CD4-positive, alpha-beta T cell (primary cell): ENCODE measurements at regions not wholly inside any gene's neighbourhood (a gene's known extent, or its start where the extent isn't known, plus 50 kb on each side); places are given as distances from the start of the nearest gene placed in this dataset.
"Not testable (repeated sequence)": the region's sequence is repeated elsewhere in the genome, so short reads cannot be mapped to it uniquely, and the experiment has no call there.

ENCODE experiments used
- ATAC-seq: fragments of 200-7000 bp; cut with Tn5 transposase; one replicate; pipeline ENCODE4 v1.10.0; 2022; ENCODE audit warnings: mild to moderate bottlenecking; ENCODE audit not compliant: poor library complexity
- CTCF ChIA-PET: fragments of 350-600 bp; sonication (Branson Sonifier 250); formaldehyde crosslinking; loops from one replicate; lab custom pipeline; 2021; ENCODE audit warnings: antibody characterized with exemption, inconsistent platforms; lab: Charles Lee
- POLR2A ChIA-PET: fragments of 350-600 bp; sonication (Branson Sonifier 250); formaldehyde crosslinking; loops from one replicate; lab custom pipeline; 2021; ENCODE audit warnings: antibody characterized with exemption, inconsistent platforms; lab: Charles Lee
- DNase-seq, 14 experiments: peaks; one replicate each; pipeline ENCODE4 v3.0.0-alpha.2; 2013 to 2020; ENCODE audit warnings: mixed read lengths in 2 of 14
- H3K27ac ChIP-seq, 2 donors: one replicate each; pipeline versions ENCODE4 v1.5.1 to v1.7.0; 2013; ENCODE audit warnings: low read length in 2 of 2, low read depth in 1 of 2, mild to moderate bottlenecking in 1 of 2
- H3K27me3 ChIP-seq, 2 experiments: 1 replicate in 1 of 2; 2 replicates in 1 of 2; pipeline versions ENCODE4 v1.6.1 to v1.7.0; 2013; ENCODE audit warnings: low read length in 2 of 2, control low read depth in 1 of 2, mild to moderate bottlenecking in 1 of 2, moderate library complexity in 1 of 2; ENCODE audit not compliant: insufficient read depth in 2 of 2, control insufficient read depth in 1 of 2
- H3K36me3 ChIP-seq: one replicate; pipeline ENCODE4 v1.6.1; 2013; ENCODE audit warnings: low read length, control low read depth; ENCODE audit not compliant: insufficient read depth
- H3K4me1 ChIP-seq: one replicate; pipeline ENCODE4 v1.6.1; 2013; ENCODE audit warnings: low read length, control low read depth; ENCODE audit not compliant: insufficient read depth
- H3K4me3 ChIP-seq: one replicate; pipeline ENCODE4 v1.5.1; 2013; ENCODE audit warnings: mild to moderate bottlenecking, low read length, moderate library complexity
- H3K9me3 ChIP-seq, 2 experiments: 1 replicate in 1 of 2; 2 replicates in 1 of 2; pipeline versions ENCODE4 v1.6.1 to v1.7.0; 2013; ENCODE audit warnings: low read length in 2 of 2, mild to moderate bottlenecking in 2 of 2, control low read depth in 1 of 2, moderate library complexity in 1 of 2; ENCODE audit not compliant: control insufficient read depth in 1 of 2, insufficient read depth in 1 of 2
- H3K27ac Mint-ChIP-seq: one replicate; pipeline ENCODE4 v1.8.0; 2020; ENCODE audit warnings: mixed read lengths
- H3K27me3 Mint-ChIP-seq: one replicate; pipeline ENCODE4 v1.8.0; 2021; ENCODE audit warnings: mixed read lengths
- H3K36me3 Mint-ChIP-seq: one replicate; pipeline ENCODE4 v1.8.0; 2021; ENCODE audit warnings: low read depth, mixed read lengths
- H3K4me1 Mint-ChIP-seq: one replicate; pipeline ENCODE4 v1.8.0; 2021; ENCODE audit warnings: low read depth, mixed read lengths
- H3K4me3 Mint-ChIP-seq: one replicate; pipeline ENCODE4 v1.8.0; 2020; ENCODE audit warnings: mild to moderate bottlenecking, mixed read lengths
- H3K9me3 Mint-ChIP-seq: one replicate; pipeline ENCODE4 v1.8.0; 2020; ENCODE audit warnings: mixed read lengths
- intact Hi-C, 2 experiments: fragments of 100-400 bp; cut with DNase I in 1 of 2; cut with micrococcal nuclease in 1 of 2; formaldehyde crosslinking; loops; one replicate each; pipeline versions ENCODE4 v1.15.1 to v1.9.0; 2023 to 2025; cut with DNase I, micrococcal nuclease
- TF ChIP-seq, protein P1 (sequence below): fragments of 200-600 bp; IDR thresholded peaks from one replicate; pipeline ENCODE4 v1.8.0; 2022; ENCODE audit warnings: antibody characterized with exemption, mild to moderate bottlenecking

DNA sequence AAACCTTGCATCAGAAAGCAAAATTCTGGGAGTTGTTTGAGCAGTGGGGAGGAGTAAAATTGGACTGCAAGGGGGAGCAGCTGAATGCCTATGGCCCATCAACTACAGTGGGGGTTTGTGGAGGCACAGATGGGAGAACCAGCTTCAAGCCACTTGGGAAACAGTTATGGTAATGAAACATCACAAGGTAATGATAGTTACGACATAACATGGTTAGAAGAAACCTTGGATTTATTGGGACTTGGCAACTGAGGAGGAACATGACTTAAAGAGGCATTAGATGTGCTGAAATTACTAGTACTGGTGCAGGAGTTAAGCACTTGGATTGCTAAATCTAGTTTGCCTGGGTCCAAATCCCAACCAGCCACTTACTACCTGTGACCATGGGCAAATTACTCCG, 868.4 kb downstream of the KCNMA1 start:
- POLR2A ChIA-PET: no interaction called here
- no peaks in the 10 kb centered on the region for H3K27me3 Mint-ChIP-seq
- intact Hi-C loops: no loop called here

DNA sequence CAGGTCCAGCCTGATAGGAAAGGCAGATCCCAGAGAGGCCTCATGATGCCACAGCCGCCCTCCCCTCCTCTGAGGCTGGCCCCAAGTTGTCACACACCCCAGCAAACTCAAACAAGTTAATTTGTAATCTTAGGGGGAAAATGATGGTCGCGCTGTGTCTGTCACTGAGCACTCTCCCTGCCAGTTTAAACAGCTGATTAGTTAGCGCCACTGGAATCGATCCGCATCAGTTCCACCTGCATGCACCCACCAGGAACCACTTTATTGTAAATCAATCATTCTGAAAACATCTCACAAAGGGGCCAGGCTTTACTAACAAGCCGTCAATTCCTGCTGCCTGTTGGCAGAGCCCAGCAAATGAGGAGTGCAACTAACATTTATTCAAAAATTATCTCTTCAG, 870.9 kb downstream of the KCNMA1 start:
- H3K27me3 Mint-ChIP-seq: no peaks in the 10 kb centered on the region
- ChIA-PET CTCF (no interaction called here), POLR2A (no interaction called here)
- no peak overlapping the region for H3K27ac Mint-ChIP-seq
- H3K4me1 ChIP-seq: no peaks in the 10 kb centered on the region
- no peak for DNase-seq
- no peaks in the 10 kb centered on the region for H3K27me3 ChIP-seq
- H3K4me3 ChIP-seq: no peak overlapping the region
- intact Hi-C loops: no loop called here
- no peak for ATAC-seq
- no peaks in the 10 kb centered on the region for H3K36me3 ChIP-seq
- no peaks in the 10 kb centered on the region for H3K9me3 Mint-ChIP-seq
- H3K36me3 Mint-ChIP-seq: no peaks in the 10 kb centered on the region
- peaks cover 0 to 7% of the 10 kb centered on the region in 2 experiments for H3K9me3 ChIP-seq
- TF ChIP-seq, protein P1, sequence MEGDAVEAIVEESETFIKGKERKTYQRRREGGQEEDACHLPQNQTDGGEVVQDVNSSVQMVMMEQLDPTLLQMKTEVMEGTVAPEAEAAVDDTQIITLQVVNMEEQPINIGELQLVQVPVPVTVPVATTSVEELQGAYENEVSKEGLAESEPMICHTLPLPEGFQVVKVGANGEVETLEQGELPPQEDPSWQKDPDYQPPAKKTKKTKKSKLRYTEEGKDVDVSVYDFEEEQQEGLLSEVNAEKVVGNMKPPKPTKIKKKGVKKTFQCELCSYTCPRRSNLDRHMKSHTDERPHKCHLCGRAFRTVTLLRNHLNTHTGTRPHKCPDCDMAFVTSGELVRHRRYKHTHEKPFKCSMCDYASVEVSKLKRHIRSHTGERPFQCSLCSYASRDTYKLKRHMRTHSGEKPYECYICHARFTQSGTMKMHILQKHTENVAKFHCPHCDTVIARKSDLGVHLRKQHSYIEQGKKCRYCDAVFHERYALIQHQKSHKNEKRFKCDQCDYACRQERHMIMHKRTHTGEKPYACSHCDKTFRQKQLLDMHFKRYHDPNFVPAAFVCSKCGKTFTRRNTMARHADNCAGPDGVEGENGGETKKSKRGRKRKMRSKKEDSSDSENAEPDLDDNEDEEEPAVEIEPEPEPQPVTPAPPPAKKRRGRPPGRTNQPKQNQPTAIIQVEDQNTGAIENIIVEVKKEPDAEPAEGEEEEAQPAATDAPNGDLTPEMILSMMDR: no peak
- no peak overlapping the region for H3K27ac ChIP-seq
- no peaks in the 10 kb centered on the region for H3K4me1 Mint-ChIP-seq
- H3K4me3 Mint-ChIP-seq: no peak overlapping the region

More for the DNA sequence above, 868.4 kb downstream of the KCNMA1 start:
- H3K36me3 ChIP-seq: no peaks in the 10 kb centered on the region
- H3K36me3 Mint-ChIP-seq: no peaks in the 10 kb centered on the region
- no peak overlapping the region for H3K27ac ChIP-seq
- H3K4me3 Mint-ChIP-seq: no peak overlapping the region
- H3K9me3 ChIP-seq: peaks cover 0 to 7% of the 10 kb centered on the region in 2 experiments
- TF ChIP-seq, protein P1: no peak
- H3K27me3 ChIP-seq: no peaks in the 10 kb centered on the region
- no peaks in the 10 kb centered on the region for H3K4me1 Mint-ChIP-seq
- no peak overlapping the region for H3K4me3 ChIP-seq
- no peaks in the 10 kb centered on the region for H3K9me3 Mint-ChIP-seq
- CTCF ChIA-PET: no interaction called here
- DNase-seq (no peak), ATAC-seq (no peak)
- no peak overlapping the region for H3K27ac Mint-ChIP-seq
- no peaks in the 10 kb centered on the region for H3K4me1 ChIP-seq

DNA sequence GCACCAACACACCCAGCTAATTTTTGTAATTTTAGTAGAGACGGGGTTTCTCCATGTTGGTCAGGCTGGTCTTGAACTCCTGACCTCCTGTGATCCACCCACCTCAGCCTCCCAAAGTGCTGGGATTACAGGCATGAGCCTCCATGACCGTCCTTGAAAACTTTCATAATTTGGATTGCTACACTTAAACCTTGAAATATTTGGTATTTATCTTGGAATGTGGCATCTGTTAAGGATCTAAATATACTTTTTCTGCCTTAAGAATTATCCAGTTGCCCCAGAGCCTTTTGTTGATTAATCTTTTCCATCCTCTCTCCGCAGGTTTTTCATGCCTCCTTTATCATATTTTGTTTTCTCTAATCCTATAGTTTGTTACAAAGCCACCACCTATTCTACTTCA, 872.7 kb downstream of the KCNMA1 start:
- CTCF ChIA-PET, H3K9me3 ChIP-seq, ATAC-seq, DNase-seq, H3K27me3 ChIP-seq, H3K27me3 Mint-ChIP-seq, H3K4me3 Mint-ChIP-seq, H3K4me3 ChIP-seq, H3K27ac Mint-ChIP-seq, H3K27ac ChIP-seq, intact Hi-C loops, H3K4me1 Mint-ChIP-seq, POLR2A ChIA-PET, H3K9me3 Mint-ChIP-seq, H3K36me3 Mint-ChIP-seq, H3K4me1 ChIP-seq, H3K36me3 ChIP-seq: not testable (repeated sequence)

DNA sequence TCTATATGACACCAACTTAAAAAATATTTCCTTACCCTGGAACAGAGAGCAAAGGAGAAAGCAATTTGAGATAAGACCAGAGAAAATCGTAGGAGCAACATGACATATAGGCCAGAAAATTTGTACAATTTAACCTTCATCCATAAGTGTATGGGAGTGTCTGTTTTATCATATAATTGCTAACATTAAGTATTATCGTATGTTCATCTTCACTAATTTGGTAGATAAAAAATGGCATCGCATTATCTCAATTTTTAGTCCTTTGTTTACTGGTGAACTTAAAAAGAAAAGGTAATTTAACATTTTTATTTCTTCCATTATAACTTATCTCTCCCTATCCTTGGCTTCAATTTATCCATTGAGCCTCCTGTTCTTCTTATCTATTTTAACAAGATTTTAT, 873.4 kb downstream of the KCNMA1 start:
- ATAC-seq (no peak), DNase-seq (no peak)
- Mint-ChIP-seq H3K27me3 (no peaks in the 10 kb centered on the region), H3K4me1 (no peaks in the 10 kb centered on the region), H3K9me3 (peaks cover 3% of the 10 kb centered on the region), H3K36me3 (no peaks in the 10 kb centered on the region), H3K27ac (no peak overlapping the region), H3K4me3 (no peak overlapping the region)
- intact Hi-C loops: no loop called here
- TF ChIP-seq, protein P1: no peak
- POLR2A ChIA-PET: no interaction called here
- Histone ChIP-seq H3K36me3 (no peaks in the 10 kb centered on the region), H3K4me3 (no peak overlapping the region), H3K4me1 (no peaks in the 10 kb centered on the region), H3K27ac (no peak overlapping the region), H3K9me3 (peaks cover 0 to 7% of the 10 kb centered on the region in 2 experiments), H3K27me3 (no peaks in the 10 kb centered on the region)
- CTCF ChIA-PET: no interaction called here
